Stimulated activated CD4-positive, alpha-beta T cell treated with anti-CD3 and anti-CD28 coated beads, Interleukin-4, amount 100 ng/mL, for 1 hour (primary cell): ENCODE measurements at regions not wholly inside any gene's neighbourhood (a gene's known extent, or its start where the extent isn't known, plus 50 kb on each side); places are given as distances from the start of the nearest gene placed in this dataset.
"Not testable (repeated sequence)": the region's sequence is repeated elsewhere in the genome, so short reads cannot be mapped to it uniquely, and the experiment has no call there.

Source experiments
- DNase-seq: peaks from one replicate; pipeline ENCODE4 v3.0.0-alpha.2; 2020

DNA sequence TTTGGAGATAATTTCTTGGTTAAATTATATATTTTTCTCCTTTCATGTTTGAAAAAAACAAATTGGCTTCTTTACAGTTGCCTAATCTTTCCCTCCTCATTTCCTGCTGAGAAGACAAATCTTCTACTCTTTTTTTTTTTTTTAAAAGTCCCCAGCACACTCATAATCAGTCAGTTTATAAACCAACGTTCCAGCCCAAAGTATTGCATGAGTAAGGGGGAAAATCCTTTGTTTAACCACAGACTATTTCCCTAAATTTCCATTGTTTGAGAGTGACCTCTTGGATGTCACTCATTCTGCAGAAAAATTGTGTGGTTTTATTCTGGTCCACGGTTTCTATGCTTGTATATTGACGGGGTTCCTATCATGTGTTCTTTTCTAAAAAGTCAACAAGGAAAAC is 55.1 kb upstream of the TLR4 start:
- DNase-seq, result no peak

DNA sequence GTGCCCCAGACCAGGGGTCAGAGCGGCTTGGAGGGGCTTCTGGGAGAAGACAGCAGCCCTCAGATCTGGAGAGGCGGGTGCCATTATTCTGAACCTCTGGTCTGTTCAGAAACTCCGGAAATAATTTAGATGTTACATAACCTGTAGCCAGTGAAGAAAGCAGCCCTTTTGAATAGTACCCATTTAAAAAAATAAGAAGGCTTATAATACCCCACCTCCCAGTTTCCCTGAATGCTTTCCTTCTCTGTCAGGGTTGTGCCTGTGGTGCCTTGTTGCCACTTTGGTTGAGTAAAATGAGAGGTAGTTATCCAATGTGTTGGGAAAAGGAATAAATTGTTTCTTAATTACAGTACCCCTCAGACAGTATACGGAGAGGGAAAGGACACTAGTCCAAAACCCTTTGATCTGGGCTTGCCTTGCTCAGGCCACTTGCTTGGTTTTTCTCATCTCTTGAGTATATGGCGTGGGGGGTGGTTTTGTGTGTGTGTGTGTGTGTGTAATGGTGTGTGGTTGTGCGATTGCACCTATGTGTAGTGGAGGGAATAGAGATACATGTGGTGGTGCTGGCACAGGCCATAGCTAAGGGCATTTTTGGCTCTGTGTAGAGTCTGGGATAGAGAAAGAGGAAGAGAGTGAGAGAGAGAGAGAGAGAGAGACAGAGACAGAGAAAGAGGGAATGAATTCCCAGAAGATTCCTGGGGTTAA is 59.1 kb upstream of the TLR4 start:
- DNase-seq, result no peak

DNA sequence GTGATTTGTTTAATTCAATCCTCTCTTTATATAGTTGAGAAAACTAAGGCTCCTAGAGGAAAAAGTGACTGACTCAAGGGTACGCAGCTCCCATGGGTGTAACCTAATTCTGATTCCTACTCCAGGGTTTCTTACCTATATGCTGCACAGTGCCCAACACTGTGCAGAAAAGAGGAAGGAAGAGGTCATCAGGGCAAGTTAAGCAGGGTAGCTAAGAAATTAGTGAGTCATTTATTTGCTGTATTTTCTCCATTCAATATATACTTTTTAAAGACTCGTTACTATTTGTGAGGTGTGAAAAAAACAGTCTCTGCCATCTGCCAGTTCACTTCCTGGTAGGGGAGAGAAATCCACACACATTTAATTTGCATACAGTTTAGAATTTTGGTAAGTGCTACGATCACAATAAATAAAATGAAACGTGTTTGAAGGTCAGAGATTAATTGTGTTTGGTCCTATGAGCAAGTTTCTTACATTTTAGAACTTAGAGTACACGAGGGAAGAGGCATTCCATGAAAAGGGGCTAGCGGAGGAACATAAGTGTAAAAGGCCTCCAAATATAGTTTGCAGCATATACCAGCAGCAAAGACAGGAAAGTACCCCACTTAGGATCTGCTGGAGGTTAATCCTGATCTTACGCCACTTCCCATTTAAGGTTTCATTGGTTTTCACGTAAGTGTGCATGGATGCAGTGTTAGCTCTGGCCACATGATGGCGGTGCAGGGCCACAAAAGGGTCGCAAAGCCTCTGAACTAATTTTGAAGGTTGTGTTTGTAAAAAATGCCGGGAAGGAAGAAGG is 59.9 kb upstream of the TLR4 start:
- peak; percentile 51 for DNase-seq

DNA sequence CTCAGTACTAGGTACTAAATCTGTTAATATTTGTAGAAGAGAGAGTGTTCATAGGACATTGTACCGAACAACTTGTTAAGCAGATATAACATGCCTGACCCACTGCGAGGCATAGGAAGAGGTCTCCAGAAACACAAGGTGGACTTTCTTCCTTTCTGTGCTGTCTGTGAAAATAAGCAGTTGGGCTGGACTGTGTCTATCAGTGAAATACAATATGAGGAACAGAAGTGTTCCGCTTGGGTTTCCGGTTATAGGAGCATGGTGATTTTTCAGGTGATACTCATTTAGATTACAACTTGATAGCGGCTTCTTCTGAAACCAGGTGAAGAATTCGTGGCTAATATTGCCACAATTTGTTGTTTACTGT is 60.9 kb upstream of the TLR4 start:
- no peak for DNase-seq

DNA sequence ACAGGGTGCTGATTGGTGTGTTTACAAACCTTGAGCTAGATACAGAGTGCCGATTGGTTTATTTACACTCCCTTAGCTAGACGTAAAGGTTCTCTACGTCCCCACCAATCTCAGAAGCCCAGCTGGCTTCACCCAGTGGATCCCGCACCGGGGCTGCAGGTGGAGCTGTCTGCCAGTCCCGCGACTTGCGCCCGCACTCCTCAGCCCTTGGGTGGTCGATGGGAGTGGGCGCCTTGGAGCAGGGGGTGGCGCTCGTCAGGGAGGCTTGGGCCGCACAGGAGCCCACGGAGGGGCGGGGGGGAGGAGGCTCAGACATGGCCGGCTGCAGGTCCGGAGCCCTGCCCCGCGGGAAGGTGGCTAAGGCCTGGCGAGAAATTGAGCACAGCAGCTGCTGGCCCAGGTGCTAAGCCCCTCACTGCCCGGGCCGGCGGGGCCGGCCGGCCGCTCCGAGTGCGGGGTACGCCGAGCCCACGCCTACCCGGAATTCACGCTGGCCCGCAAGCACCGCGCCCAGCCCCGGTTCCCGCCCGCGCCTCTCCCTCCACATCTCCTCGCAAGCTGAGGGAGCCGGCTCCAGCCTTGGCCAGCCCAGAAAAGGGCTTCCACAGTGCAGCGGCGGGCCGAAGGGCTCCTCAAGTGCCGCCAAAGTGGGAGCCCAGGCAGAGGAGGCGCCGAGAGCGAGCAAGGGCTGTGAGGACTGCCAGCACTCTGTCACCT is 61.5 kb upstream of the TLR4 start:
- not testable (repeated sequence) for DNase-seq

DNA sequence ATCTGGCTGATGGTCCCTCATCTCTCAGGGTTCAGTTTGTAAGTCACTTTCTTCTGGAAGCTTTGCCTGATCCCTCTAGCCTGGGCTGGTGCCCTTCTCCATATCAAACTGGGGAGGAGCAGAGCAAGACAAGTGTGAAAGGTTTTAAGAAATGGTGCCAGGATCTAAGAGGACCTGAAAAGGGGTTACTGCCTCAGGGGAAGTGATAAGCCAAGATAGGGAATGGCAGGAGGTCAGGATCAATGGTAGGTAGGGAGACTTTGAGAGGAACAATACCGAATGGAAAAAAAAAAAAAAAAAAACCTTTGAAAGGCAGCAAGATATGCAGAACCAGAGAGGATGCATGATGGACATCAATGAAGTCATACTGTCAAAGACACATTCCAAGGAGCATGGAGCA is 67.5 kb upstream of the TLR4 start:
- no peak for DNase-seq

DNA sequence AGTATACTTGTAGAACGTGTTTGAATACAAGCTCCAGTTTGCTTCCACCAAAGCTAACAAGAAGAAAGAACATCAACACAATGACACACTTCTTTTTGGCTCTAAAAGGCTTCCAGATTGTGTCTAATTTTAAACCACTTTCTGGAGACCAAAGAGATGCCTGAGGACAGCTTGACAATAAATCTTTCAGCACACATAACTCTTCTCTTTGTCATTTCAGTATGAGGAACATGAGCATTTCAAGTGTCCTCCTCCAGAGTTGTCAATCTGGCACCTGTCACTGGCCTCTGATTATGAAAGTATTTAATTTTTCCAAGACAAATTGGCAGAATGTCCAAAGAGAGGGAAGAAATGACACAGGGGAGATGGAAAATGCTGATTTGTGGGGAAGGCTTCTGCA is 79.0 kb upstream of the TLR4 start:
- DNase-seq, result no peak

DNA sequence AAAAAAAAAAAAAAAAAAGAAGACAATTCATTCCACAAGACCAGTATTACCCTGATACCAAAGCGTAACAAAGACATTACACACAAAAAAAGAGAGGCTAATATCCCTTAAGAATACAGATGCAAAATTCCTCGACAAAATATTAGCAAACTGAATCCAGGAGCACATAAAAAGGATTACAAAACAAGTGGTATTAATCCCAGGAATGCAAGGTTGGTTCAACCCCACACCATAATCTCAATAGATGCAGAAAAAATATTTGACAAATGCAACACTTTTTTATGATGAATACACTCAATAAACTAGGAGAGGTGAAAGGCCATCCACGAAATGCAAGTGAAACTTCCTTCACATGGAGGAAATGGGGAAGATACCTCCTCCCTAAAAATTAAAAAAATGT is 80.1 kb upstream of the TLR4 start:
- no peak for DNase-seq

DNA sequence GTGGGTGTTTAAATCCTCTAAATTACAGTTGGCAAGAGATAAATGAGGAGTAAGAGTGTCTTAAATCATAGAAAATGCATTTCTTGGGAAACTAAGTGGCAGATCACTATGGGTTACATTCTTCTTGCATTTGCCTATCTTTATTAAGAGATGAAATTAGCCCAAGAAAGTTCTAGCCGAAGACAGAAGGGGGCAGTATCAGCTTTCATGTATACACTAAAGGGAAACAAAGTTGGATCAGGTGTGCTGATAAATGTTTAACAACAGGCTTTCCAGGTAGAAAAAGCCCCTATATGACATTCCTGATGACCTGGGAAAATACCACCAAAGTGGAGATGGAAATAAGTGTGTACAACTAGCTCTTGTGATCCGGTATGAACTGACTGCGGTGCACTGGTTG is 81.9 kb upstream of the TLR4 start:
- DNase-seq, result no peak

DNA sequence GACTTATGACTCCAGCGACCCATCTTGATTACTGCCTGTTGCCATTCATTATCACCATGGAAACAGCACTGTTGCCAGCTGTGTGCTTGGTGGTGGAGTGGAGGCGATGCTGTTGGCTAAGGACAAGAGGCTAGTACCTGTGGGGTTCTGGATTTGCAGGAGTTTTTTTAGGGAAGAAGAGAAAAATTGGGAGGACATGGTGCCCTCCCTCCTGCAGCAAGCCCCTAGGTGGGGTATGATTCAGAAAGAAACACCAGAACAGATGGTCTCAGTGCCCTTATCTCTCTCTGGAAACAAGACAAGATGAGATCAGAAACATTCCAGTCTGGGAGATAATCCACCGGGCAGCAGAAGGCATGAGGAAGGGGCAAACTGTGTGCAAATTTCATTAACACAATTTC is 87.8 kb upstream of the TLR4 start:
- DNase-seq, result no peak

DNA sequence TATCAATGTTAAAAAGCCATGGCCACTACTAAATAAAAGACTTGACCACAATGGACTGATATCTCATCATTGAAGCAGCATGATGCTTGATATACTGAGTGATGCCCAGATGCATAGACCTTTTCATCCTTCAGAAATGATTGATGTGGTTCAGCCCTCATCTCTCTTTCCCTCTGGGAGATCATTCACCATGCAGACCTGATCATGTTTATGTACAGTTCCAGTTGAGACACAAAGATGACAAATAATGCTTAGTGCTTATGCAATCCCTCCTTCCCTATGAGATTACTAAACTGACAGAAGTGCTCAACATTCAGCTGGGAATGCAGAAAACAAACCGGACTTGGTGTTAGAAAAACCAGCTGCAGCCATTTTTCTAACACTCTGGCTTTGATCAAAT is 91.9 kb upstream of the TLR4 start:
- DNase-seq, result no peak

DNA sequence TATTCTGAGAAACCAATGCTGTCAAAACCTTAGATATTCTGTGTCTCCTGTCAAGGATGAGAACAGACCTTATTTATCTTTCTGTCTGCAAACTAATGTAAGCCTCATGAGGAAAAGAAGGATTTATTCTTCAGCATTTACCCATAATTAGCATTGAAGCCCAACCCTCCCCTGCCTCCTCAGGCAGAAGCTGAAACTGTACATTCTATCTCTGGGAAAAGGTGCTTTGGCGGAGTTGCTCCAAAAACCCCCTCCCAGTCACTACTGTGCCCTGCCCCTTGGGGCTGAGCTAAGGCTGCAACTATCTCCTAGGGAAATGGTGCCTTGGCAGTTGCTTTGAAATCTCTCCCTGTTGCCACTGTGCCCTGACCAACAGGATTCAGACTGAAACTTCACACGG is 106.2 kb upstream of the TLR4 start:
- no peak for DNase-seq

DNA sequence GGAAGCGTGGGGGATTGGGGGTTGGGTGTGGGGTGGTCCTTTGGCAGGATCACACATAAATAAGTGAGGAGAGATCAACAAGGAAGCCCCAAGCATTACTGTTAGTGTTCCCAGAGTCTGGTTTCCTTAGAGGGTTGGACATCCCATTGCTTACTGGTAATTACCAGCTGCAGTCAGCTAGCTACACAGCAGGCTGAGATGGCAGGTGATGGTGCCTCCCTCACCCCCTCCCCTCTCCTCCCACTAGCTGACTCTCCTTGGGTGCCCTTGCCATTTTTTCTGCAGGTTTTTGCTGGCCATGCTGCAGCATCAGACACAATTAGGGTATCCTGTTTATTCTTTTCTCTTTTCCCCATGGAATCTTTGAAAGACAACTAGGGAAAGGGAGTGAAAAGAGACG is 107.5 kb upstream of the TLR4 start:
- DNase-seq, result no peak

DNA sequence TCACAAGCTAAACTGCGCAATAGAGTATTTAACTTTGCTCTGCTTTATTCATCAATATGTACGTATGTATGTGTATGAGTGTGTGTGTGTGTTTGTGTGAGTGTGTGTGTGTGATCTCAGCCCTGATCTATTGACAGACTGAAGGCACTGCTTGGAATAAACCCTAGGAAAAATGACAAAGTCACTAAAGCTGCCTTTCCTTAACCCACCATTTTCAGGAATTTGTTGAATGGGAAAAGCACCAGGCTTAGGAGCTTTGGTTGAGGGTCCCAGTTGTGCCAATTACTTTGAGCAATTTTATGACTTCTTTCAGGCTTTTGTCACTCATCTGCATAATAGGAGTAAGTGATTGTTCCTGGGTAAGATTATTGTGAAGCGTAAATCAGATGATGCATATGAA is 108.6 kb upstream of the TLR4 start:
- DNase-seq, result no peak

DNA sequence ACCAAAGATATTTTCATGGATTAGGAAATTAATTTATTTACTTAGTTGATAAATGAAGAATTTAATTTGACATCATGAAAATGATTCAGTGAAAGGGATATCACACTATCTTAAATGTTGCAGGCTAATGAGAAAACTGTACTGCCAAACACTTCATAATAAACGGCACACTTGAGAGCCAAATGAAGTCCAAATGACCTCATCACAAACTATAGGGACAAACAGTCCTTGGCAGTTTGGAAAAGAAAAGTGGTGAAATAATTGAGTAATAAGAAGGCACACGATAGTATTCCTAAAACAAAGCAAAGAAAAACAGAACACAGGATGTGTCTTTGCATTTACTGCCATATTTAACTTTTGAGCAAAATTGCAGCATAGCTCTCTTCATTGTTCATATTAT is 116.9 kb upstream of the TLR4 start:
- no peak for DNase-seq

DNA sequence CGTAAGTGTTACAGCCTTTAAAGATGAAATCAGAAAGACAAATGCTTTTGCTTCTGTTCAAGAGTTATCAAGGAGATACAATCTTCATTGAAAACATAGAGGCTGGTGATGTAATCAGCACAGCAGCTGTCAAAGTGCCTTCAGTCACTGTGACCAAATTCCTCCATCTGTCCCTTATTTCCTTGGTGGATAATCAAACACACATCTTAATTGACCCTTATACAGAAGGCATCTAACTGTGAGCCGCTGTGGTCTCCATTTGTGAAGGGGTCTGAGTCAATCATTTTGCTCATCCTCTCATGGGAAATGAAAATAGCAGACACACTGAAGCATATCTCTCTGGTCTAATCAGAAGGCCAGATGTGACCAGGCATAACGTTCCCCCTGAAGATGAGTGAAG is 130.1 kb upstream of the TLR4 start:
- DNase-seq, result no peak

DNA sequence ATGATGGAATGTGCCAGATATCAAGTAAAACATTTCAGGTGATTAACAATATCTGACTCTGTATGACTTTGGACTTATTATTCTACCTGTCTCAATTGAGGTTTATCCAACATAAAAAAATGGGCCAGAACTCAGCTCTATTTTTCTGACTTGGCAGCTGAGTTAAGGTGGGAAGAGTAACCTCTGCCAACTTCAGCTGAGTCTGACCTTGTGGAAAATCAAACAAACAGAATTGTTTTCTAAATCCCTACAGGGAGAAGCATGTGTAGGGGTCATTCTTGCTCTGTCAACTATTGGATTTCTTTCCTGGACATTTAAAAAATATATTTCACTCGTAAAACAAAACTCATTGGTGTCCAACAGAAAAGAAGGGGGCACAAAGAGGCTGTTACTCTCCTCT is 139.4 kb upstream of the TLR4 start:
- DNase-seq, result no peak

DNA sequence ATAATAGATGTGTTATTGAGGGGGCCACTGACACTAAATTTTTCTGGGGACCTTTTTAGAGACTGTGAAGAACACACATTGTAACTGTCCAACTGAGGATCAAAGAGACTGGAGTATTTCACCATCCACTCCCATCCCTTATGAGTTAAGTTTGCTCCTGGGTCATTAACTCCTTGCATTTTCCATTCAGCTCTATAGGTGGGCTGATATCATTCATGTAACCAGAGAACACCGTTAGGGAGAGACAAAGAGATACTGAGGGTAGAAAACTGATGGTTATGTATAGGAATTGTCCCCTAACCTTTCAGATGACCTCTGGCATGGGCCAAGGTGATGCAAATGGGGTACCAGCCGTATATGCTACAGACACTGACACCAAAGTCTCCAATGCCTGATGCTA is 142.4 kb upstream of the TLR4 start:
- no peak for DNase-seq

DNA sequence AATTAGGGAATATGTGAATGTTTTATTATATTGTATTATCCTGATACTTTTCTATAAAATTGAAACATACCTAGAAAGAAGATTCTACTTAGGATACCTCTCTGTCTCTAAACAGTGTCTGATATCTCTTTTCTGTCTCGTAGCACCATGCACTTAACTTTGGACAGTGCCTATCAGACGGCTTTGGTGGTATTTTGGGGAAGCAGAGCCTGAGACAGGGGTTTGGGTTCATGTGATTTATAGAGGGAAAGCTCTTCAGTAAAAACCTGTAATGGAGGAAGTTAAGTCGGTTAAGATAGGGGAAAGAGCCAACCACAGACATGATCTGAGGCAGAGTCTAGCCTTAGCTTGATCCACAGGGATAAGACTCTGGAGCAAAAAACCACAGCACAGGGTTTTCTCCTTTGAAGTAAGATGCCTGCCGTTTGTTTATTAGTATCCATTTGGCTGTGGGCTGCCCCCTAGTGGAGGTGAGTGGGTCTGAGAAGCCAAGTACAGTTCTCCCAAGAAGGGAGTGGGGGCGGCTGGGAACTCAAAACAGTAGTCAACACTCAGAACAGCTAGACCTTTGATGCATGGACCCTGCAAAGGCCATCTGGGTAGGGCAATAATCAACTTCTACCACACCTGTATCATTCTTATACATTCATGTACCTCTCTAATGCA is 141.2 kb upstream of the ASTN2 start:
- peak; percentile 14 for DNase-seq

DNA sequence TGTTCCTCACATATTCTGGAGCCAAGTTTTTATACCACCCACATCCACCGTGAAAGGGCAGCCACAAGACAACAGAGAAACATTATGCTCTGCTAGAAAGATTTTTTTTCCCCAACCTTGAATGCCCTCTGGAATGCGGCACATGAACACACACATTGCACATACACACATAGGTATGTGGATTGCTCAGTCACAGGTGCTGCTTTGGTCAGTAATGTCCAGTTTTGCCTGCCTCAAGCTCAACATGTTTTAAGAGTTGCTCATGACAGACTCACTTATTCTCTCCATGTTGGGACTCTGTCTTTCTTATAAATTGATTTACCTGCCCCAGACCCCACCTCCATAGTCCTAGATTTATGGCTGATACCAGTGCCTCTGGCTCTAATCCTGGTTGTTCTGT is 138.0 kb upstream of the ASTN2 start:
- no peak for DNase-seq

DNA sequence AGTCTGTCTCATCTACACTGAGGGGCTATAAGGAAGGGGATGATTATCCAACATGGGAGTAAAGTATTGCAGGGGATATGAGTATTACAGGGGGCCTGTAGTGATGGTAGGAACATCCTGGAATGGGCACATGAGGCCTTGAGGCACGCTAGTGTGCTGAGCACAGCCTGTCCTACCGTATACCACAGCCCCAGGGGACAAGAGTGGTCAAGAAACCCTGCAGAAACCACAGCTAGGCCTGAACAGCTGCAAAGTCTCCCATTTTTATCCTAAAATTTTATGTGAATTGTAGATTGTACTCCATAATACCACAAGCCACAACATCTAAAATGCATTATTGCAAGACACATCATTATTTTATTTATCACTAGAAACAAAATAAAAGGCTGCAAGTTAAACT is 136.3 kb upstream of the ASTN2 start:
- no peak for DNase-seq

DNA sequence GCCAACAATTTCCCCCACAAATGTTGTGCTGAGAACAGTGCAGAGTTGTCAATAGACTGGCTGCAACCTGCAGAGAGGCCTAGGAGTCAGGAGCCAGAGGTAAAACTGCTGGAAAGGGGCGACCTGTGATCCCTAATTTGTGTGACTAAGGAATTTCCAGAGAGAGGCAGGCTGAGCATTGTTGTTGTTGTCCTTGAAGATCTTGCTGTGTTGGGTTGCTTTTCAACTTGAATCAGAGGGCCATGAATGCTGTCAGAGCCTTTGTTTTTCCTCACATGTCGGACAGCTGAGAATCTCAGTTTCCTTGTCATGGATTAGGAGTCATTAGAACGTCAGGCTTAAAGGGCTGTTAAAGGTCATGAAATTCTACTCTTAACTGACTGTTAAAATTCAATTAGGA is 134.6 kb upstream of the ASTN2 start:
- DNase-seq, result no peak

DNA sequence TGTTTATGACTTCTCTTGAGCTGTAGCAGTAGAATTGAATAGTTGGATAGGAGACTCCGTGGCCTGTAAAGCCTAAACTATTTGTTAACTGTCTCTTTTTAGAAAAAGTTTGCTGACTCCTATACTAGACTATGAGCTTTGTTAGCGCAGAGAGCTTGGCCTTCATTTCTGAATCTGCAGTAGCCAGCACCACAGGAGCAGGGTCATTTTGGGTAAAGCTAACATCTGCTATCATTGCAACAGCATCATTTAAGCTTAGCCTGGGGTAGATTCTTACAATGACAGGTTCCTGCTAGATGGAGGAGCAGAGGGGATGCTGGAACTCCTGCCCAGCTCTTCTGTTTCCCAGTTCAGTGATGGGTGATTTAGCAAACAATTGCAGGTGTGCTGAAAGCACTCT is 133.7 kb upstream of the ASTN2 start:
- no peak for DNase-seq

DNA sequence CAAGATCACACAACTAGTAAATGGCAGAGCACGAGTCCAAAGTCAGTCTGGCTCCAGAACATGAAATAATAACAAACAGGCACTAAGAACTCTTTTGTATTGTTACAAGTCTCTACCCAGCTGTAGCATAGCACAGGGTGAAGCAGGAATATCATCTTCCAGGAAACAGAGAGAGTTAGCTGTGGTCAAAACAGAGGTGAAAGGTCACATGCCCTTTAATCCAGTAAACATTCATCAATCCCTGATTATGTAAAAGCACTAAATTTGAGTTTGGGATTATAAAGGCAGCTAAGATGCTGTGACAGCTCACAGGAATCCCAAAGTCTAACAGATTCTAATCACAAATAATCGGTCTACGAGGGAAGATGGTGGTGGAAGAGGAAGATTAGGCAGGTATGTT is 133.0 kb upstream of the ASTN2 start:
- DNase-seq, result no peak
